NB4 (cell line): ENCODE measurements at regions not wholly inside any gene's neighbourhood (a gene's known extent, or its start where the extent isn't known, plus 50 kb on each side); places are given as distances from the start of the nearest gene placed in this dataset.

Experiments used
- DNase-seq: peaks from one replicate; pipeline ENCODE4 v3.0.0; 2010; ENCODE audit warnings: low read depth
- H3K4me3 ChIP-seq: one replicate; pipeline ENCODE4 v1.5.1; 2011; ENCODE audit warnings: mild to moderate bottlenecking, low read depth, low read length, moderate library complexity
- CTCF ChIP-seq: IDR thresholded peaks from one replicate; pipeline ENCODE4 v1.5.1; 2012; ENCODE audit warnings: low read depth, low read length
- MAX ChIP-seq: IDR thresholded peaks from 2 replicates; pipeline ENCODE4 v1.6.1; 2011; ENCODE audit warnings: low read depth, low read length
- MYC ChIP-seq: IDR thresholded peaks from 2 replicates; pipeline ENCODE4 v1.6.1; 2011; ENCODE audit warnings: low read depth, low read length
- POLR2A ChIP-seq: IDR thresholded peaks from 2 replicates; pipeline ENCODE4 v1.6.1; 2011; ENCODE audit warnings: mild to moderate bottlenecking; ENCODE audit not compliant: insufficient read length; ENCODE audit errors: extremely low read depth

- no peak overlapping the region for H3K4me3 ChIP-seq
- DNase-seq: no peak
- TF ChIP-seq CTCF: no peak
- no peak for TF ChIP-seq MYC
- no peak for TF ChIP-seq POLR2A
- no peak for TF ChIP-seq MAX
Observed at GRCh38 chr9:82091610-82092009, 103.0 kb downstream of the SPATA31D1 start.

GRCh38 chr9:82101475-82101874 is 112.9 kb downstream of the SPATA31D1 start:
- no peak for TF ChIP-seq MYC
- TF ChIP-seq CTCF: no peak
- TF ChIP-seq POLR2A: no peak
- TF ChIP-seq MAX: no peak
- DNase-seq: peak; percentile 5
- no peak overlapping the region for H3K4me3 ChIP-seq

GRCh38 chr9:82104252-82104651 is 115.7 kb downstream of the SPATA31D1 start:
- H3K4me3 ChIP-seq: no peak overlapping the region
- TF ChIP-seq CTCF (no peak), POLR2A (no peak), MYC (no peak), MAX (no peak)
- no peak for DNase-seq

- no peak overlapping the region for H3K4me3 ChIP-seq
- TF ChIP-seq CTCF: peak; percentile 3
- TF ChIP-seq MYC: no peak
- no peak for DNase-seq
Observed at GRCh38 chr9:82105729-82106128, 117.2 kb downstream of the SPATA31D1 start.

GRCh38 chr9:82106536-82106935 is 118.0 kb downstream of the SPATA31D1 start:
- no peak overlapping the region for H3K4me3 ChIP-seq

More at GRCh38 chr9:82106536-82106935, 118.0 kb downstream of the SPATA31D1 start:
- no peak for TF ChIP-seq MYC
- no peak for TF ChIP-seq POLR2A
- TF ChIP-seq CTCF: no peak
- TF ChIP-seq MAX: no peak
- DNase-seq: no peak
